H1 (cell line): ENCODE measurements at regions not wholly inside any gene's neighbourhood (a gene's known extent, or its start where the extent isn't known, plus 50 kb on each side); places are given as distances from the start of the nearest gene placed in this dataset.

ENCODE experiments used
- HDAC6 ChIP-seq: IDR thresholded peaks from one replicate; pipeline ENCODE4 v1.7.1; 2012; ENCODE audit warnings: low read depth, mild to moderate bottlenecking, inconsistent platforms, low read length, moderate library complexity
- RBBP5 ChIP-seq: IDR thresholded peaks from 2 replicates; pipeline ENCODE4 v1.7.1; 2012; ENCODE audit warnings: low read depth, mild to moderate bottlenecking, inconsistent platforms, low read length, moderate library complexity, borderline replicate concordance

DNA sequence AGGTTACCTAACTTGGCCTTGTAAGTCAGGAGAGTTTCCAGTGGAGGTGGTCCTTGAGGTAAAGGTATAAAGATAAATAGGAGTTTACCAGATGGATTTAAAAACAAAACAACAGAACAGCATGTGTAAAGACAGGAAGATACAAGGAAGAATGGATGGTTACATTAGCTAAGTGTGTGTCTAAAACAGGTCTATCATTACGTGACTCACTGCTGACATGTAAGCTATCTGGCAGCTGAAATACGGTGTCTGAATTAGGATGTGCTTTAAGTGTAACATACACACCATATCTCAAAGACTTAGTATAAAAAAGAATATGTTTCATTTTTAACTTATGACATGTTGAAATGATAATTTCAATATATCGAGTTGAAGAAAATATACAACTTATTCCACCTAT is 405.1 kb upstream of the ADAMTSL1 start (continued):
- TF ChIP-seq HDAC6 = no peak
- no peak for TF ChIP-seq RBBP5
